GM19023 (cell line): ENCODE measurements at regions not wholly inside any gene's neighbourhood (a gene's known extent, or its start where the extent isn't known, plus 50 kb on each side); places are given as distances from the start of the nearest gene placed in this dataset.
"Not testable (repeated sequence)": the region's sequence is repeated elsewhere in the genome, so short reads cannot be mapped to it uniquely, and the experiment has no call there.

Source experiments
- ATAC-seq: cut with Tn5 transposase; IDR thresholded peaks from one replicate; pipeline ENCODE4 v1.9.1; 2021; ENCODE audit warnings: mild to moderate bottlenecking, moderate library complexity; ENCODE audit not compliant: unreplicated experiment

DNA sequence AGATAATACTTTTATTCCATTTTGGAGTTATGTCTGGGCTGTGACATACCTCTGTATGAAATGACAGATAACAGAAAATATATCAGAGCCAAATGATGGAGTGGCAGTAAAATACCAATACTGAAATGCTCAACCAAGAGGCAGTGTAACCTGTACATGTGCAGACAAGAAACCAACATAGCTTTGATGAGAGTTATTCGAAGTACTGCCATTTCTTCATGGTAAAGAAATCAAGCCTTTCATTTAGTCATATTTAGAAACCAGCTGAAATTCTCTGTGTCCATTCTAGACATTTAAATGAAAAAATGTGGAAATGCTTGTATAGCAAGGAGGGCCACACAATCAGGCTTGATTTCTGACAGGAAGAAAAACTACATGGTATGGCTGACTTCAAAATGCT, 127.1 kb upstream of the PTPRZ1 start:
- ATAC-seq: no peak

DNA sequence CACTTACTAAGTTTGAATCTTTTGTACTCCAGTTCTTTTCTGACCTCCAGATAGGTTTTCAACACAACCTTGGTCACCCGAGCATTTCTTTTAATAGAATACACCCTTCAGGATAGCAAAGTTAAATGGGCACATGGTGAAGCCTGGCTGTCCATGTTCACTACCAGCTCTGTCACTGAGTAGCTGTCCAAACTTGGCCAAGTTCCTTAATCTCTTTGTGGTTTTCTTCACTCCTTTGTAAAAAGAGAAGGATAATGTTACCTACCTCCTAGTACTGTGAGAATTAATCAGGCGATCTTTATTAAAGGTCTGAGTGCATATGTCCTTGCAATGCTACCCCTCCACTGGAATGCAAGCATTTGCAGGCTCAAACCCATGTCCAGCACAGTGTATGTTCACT, 128.1 kb upstream of the PTPRZ1 start:
- ATAC-seq: no peak

DNA sequence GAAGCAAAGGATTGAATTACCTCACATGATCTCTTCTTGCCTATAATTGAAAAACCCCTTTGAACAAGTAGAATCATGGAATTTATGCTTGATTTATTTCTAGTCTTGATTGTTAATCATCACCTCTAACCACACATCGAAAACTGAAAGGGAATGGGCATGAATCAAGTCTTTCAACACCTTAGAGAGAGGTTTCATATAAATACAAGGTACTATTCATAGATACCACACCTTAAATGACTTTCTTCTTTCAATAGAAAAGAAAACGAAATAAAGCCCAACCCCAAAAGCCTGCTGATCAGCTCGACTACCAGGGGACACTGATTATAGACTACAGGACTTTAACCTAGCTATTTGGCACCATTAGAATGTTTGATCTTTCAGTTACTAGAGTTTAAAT, 128.6 kb upstream of the PTPRZ1 start:
- ATAC-seq: no peak

- no peak for ATAC-seq
These were observed 131.1 kb upstream of the PTPRZ1 start for GRCh38 chr7:121741896-121742295.

DNA sequence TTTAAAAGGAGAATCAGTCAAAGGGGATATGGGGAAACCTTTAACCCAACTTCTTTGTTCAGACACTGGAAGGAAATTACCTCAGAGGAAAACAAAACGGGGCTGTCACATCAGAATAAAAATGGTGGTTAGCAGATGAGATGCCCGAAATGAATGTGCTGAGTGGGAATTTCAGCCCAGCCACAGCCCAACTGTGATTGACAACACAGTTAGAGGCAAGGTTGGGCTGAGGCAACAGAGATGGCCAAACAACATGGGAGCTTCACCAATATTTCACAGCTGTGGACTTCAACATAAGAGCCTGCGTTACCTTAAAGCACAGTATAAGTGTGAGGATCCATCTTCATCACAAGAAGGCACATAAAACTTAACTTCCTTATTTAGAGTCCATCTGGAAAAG, 133.5 kb upstream of the PTPRZ1 start:
- ATAC-seq: no peak

DNA sequence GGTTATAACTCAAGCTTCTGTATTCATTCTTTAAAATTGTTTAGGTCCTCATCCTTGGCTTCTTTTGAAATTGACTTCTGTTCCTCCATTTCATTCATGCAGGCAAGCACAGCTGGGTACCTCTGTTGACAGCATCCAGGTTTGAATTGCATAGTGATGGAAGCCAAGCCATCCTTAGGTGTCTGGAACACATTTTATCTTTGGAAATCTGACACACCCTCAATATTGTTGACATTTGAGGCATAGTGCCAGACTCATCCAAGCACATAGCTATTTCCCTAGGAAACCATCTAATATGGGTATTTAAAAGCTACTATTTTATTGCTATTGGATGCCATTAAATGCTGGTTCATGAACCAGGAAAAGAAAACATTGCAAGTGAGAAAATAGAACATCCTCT, 142.1 kb upstream of the PTPRZ1 start:
- no peak for ATAC-seq

GRCh38 chr7:121714559-121715303, 158.2 kb upstream of the PTPRZ1 start:
- no peak for ATAC-seq

- ATAC-seq: not testable (repeated sequence)
These were observed 160.0 kb upstream of the PTPRZ1 start for GRCh38 chr7:121712961-121713360.

GRCh38 chr7:121697731-121698316, 175.1 kb upstream of the PTPRZ1 start:
- no peak for ATAC-seq

DNA sequence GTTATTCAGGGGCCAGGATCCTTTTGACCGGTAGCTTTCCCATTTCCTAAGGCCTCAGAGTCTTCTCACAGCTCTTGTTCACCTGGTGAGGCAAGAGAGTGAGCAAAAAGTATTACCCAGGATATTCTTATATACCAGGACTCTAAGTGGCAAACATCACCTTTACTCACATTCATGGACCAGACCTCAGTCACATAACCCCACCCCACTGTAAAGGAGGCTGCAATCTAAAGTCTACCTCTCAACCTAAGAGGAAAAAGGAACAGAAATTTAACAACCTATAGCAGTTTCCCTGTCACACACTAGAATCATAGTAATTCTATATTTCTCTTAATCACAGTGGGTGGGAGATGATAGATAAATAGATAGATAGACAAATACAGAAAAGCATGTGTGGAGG, 176.0 kb upstream of the PTPRZ1 start:
- ATAC-seq: no peak

DNA sequence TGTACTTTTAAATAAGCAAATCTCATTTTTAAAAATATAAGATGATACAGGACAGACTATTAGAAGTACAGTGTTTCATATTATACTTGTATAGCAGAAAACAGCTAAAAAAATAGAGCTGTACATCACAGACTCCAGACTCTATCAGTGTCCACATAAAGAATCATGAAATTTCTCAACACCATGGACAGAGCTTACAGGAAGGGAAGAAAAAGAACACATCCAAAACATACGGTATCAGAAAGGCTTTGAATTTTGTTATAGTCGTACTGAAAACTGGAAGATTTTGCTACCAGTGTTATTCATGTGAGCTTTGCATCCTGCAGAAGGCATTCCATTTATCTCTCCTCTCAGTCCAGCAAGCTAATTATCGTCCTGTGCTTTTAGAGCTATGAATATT, 183.2 kb upstream of the PTPRZ1 start:
- no peak for ATAC-seq

- no peak for ATAC-seq
These were observed 191.3 kb upstream of the PTPRZ1 start for GRCh38 chr7:121681700-121682099.

GRCh38 chr7:121676168-121676567, 196.8 kb upstream of the PTPRZ1 start:
- no peak for ATAC-seq

DNA sequence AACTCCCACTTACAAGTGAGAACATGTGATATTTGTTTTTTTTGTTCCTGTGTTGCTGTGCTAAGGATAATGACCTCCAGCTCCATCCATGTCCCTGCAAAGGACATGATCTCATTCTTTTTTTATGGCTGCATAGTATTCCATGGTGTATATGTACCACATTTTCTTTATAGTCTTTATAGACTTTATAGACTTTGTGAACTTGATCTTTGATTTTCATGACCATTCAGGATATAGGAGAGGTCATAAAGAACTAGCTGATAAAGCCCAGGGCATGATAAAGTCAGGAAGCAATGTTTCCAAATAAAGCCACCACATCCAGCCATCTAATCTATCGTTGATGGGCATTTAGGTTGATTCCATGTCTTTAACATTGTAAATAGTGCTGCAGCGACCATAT, 198.5 kb upstream of the PTPRZ1 start:
- ATAC-seq: not testable (repeated sequence)

- no peak for ATAC-seq
These were observed 203.8 kb upstream of the PTPRZ1 start for GRCh38 chr7:121669144-121669543.

GRCh38 chr7:121666306-121666705, 206.7 kb upstream of the PTPRZ1 start:
- ATAC-seq: no peak

- ATAC-seq: no peak
These were observed 229.6 kb upstream of the PTPRZ1 start for GRCh38 chr7:121643320-121643719.

DNA sequence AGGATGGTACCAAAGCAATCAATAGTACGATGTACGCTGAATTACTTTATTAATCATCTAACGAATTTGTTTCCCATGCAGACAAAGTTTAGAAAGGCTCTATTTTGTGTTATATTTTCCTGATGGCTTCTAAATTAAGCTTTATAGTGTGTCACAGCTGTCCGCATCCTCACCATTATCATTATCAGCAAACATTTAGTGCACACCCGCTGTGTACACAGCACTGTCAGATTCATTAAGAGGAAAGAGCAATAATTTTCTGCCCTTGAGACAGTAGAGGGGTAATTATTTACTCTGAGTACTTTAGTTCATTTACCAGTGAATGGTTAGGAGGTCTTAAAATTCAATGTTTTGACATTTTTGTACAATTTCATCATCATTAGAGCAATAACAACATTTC, 233.3 kb upstream of the PTPRZ1 start:
- ATAC-seq: no peak

DNA sequence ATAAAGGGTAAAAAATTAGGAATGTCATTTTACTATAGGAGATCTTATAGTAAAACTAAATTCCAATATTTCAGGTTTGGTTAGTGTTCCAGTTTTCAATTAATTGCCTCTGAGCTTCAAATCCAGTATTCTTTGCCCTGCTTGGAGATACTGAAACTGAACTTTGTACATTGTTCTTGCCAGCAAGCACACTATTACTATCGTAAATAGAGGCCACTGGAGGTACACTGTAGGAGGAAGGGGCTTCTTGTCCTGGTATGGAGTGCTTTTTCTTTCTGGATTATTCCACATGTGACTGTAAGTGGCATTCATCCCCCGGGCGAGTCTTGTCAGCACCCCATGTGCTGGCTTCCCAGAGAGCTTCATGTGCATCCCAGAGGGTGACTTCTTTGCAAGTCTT, 234.7 kb upstream of the PTPRZ1 start:
- no peak for ATAC-seq

- no peak for ATAC-seq
These were observed 238.2 kb upstream of the FAM3C start for GRCh38 chr7:121634356-121634755.

DNA sequence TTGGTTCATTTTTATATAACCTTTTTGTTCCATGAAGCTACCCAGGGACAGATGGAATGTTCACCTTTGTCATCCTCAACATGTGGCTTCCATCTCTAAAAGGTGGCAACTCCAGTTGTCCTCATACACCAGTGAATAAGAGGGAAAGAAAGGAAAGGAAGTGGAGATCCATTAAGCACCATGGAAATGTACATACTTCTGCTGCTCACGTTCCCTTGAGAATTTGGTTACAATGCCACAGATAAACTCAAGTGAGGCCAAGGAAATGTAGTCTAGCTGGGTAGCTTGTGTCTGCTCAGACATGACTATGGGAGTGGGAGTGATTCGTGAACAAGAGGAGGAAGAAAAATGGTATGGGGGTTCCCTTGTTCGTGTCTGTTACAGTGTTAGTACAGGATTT, 237.1 kb upstream of the FAM3C start:
- no peak for ATAC-seq

DNA sequence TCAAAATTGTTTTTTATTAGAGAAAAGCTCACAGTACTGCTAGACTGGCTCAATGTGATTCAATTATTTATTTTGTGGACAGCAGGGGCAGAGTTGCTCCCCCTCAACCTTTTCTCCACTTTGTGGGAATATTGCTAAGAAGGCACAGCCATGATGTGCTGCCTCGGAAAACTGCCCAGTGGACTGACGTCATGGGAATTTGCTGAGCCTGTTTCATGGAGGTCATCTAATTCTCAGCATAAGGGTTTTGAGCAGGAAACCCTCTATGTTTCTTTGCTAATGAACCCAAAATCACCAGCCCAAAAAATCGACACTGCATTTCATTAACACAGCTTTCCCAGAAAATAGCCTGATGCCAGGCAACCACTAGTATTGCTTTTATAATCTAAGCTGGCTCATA, 228.8 kb upstream of the FAM3C start:
- ATAC-seq: no peak
